CMK (cell line): ENCODE measurements at regions not wholly inside any gene's neighbourhood (a gene's known extent, or its start where the extent isn't known, plus 50 kb on each side); places are given as distances from the start of the nearest gene placed in this dataset.
"Not testable (repeated sequence)": the region's sequence is repeated elsewhere in the genome, so short reads cannot be mapped to it uniquely, and the experiment has no call there.

ENCODE experiments used
- DNase-seq: peaks from one replicate; pipeline ENCODE4 v3.0.0-alpha.2; 2010; ENCODE audit warnings: low read depth

DNA sequence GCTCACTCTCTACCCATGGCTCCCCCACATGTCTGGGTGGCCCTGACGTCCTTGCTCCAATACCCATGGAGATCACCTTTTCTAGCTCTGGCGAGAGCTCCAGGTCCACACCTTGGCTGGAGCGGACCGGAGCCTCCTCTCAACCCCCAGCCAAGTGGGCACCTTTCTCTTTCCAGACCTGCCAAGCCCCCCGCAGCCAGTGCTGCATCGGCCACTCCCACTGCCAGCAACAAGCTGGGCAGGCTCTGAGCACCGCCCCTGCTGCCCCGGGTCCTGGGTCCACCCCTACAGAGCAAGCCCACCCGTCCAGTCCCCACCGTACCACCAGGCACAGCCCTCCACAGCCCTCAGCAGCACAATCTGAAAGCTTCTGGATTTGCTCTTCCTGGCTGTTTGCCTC, 98.2 kb upstream of the C14orf180 start:
- DNase-seq, result no peak

DNA sequence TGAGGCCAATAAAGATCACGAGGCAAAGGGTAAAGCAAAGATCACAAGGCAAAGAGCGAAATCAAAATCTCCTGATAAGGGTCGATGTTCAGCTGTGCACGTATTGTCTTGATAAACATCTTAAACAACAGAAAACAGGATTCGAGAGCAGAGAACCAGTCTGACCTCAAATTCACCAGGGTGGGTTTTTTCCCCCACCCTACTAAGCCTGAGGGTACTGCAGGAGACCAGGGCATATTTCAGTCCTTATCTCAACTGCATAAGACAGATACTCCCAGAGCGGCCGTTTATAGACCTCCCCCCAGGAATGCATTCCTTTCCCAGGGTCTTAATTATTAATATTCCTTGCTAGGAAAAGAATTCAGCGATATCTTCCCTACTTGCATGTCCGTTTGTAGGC, 97.5 kb upstream of the C14orf180 start:
- not testable (repeated sequence) for DNase-seq

DNA sequence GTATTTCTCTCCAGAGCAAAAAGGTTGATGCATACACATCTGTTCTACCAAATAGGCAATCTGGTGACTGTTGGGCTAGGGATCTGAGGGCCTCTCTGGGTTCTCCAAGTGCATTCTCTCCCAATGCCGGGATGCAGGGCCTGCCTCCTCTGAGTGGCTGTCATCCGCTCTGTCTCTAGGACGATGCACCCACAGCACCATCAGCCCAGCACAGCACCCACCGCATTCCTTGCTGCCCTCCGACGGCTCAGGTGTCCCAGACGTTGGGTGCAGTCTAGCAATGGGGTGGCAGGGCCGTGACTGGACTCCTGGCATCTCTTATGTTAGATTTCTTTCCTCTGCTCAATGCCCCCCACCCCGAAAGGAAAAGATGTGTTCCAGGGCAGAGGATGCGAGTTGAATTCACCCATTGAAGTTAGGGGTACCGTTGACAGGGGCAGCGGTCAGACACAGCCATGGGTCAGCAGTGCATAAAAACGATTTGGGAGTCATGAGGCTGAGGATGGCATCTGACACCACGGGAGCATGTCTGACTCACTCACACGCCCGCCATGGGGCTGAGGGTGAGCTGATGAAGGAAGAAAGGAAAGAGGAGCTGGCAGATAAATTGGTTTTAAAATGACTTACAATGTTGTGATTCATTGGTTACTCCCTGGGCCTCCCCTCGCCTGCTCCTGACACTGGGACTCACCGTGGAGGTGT, 93.2 kb upstream of the C14orf180 start:
- DNase-seq, result no peak

DNA sequence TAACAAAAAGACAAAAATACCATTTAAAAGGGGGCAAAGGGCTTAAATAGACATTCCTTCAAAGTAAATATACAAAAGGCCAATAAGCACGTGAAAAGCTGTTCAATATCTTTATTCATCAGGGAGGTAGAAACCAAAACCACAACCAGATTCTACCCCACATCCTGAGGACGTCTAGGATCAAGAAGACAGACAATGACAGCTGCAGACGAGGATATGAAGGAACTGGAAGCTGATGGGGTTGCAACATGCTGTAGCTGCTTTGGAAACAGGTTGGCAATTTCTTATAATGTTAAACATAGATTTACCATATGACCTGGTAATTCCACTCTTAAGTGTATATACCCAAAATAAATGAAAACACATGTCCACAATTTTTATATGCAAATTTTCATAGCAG, 85.1 kb upstream of the C14orf180 start:
- no peak for DNase-seq

DNA sequence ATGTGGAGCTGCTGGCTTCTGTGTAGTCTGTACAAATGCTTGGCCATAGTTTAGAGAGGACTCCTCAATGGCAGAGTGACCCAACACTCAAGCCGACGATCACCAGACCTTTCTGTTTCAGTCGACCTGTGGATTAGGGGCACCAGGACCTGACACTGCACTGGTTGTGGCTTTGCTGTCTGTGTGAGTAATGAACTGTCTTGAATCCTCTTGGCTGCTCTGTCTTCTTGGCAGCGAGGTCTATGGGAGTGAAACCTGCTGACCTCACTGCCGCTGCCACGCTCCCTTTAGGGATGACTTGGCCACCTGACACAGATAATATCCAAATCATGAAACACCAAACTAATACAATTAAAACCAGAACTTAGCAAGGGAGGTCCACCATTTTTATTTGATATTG, 83.5 kb upstream of the C14orf180 start:
- no peak for DNase-seq

DNA sequence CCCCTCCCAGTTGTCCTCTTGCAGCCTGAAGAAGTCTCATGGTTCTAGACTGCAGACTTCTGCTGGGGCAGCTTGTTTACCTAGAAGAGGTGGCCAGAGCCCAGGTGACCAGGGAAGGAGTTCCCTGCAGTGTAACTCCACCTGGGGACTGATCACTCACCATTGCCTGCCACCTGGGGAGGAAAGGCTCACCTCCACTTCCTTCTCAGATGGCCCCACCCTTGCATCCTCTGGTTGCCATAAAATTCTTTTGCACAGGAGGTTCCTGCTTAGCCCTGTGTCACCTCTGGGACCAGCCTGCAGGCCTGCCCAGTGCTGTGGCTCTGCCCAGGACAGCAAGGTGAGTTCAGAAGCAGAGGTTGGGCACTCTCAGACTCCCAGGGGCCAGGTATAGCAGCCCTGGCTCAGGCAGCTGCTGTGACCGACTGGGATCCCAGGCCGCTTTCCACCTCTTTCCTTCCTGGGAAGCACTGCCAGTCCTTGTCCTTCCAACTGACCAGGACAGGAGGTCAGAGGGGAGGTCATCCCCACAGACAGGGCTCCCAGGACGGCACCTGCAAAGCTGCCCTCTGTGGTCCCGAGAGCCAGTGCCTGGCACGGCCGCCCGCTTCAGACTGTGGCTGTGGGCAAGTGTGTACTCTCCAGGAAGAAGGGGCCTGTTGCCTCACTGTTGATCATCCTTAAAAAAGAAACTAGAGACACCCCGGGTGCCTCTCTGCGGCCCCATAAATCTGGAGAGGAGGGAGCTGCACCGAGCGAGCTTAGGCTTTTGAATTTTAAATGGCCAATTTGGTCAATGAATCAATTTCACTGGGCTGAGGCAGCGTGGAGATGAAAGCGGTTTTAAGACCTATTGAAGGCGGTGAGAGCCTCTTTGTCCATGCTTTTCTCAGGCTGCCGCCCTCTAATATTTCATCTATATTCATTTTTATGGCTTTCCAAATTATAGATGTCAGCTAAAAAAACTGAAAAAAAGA, 79.5 kb upstream of the C14orf180 start:
- DNase-seq, result no peak

DNA sequence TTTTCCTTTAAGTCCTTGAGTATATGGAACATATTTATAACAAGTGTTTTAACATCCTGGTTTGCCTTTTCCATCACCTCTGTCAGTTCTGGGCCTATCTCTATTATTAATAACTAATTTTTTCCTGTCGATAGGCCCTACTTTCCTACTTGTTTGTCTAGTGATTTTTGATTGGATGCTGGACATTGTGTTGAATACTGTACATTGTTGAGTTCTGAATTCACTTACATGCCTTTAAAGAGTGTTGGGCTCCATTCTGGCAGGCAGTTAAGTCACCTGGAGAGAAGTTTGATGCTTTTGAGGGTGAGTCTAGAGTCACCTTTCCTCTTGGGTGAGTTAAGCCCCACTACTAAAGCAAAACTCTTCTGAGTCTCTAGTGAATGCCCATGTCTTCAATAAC, 77.5 kb upstream of the C14orf180 start:
- no peak for DNase-seq

DNA sequence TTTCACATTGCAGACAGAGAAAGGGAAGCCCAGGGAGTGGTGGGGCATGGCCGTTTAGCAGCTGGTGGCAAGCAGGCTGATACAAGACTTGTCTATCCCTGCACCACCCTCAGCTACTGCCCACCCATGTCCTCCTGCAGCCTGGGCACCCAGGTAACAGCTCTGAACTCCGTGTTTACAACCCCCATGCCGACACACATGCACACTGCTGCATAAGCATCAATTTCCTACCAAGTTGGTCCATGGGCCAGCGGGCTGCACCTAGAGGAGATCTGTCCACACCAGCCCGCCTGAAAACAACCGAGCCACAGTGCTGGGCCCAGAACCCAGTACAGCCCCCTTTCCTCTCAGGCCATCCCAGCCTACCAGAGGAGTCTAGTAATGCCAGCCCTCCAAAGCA, 75.9 kb upstream of the C14orf180 start:
- DNase-seq, result no peak

DNA sequence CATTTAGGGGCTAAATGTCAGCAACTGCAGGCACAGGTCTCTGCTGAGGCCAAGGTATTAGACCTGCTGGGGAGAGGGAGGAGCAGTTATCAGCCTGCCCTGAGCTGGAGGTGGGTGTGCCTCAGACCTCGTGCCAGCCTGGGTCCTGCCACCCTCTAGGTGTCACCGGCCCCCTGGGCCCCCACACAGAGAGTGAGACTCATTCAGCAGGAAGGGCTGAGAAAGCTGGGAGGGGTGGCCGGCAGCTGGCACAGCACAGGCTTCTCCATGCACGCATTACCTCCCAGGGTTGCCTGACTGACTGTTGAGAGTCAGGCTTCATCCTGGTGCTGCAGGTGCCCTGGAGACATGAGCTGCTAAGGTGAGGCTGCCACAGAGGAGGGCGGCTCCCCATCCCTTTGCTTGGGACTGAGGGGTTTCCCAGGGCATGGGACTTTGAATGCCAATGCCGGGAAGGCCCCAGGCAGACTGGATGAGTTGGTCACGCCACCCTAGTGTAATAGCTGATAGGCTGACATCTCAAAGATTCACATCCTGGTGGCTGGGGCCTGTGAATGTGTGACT, 75.3 kb upstream of the C14orf180 start:
- DNase-seq, result no peak

DNA sequence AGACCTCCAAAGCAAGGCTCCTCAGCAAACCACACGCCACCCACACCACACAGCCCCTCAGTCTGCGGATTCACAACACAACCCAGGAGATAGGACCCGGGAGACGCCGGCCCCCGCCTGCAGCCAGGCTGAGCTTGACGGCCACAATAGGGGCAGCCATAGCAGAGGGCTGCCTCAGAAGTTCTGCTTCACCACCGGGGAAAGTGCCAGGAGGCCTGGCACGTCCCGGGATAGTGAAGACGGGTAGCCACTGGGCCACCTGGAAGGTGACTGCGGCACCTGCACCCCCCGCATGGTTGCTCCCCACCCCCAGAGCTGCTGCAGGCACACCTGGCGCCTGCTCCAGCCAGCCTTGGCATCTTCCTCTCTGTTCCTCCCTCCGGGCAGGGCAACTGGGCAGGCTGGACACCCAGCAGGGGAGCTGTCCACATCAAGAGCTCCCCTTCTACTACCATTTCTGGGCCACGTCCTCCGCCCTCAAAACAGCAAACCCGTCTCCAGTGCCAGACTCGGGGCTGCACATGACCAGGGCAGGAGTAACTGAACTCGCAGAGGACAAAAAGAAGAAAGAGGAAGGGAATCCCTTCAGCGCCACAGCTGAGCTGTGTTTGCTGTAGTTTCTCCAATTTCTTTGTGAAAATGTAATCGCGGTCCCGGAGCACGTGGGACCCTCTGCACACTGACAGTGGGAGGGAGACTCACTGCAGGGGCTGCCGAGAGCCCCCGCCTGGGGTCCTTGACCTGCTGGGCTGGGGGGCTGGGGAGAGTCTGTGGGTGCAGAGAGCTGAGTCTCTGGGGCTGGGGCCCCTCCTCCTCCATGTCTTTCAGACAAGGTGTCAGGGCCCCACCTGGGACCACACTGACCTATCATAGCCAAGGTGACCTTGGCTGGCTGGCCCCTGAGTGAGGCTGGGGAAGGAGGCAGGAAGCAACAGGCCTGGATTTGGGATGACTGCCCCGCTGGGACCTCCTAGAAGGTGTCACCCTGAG, 74.2 kb upstream of the C14orf180 start:
- no peak for DNase-seq

DNA sequence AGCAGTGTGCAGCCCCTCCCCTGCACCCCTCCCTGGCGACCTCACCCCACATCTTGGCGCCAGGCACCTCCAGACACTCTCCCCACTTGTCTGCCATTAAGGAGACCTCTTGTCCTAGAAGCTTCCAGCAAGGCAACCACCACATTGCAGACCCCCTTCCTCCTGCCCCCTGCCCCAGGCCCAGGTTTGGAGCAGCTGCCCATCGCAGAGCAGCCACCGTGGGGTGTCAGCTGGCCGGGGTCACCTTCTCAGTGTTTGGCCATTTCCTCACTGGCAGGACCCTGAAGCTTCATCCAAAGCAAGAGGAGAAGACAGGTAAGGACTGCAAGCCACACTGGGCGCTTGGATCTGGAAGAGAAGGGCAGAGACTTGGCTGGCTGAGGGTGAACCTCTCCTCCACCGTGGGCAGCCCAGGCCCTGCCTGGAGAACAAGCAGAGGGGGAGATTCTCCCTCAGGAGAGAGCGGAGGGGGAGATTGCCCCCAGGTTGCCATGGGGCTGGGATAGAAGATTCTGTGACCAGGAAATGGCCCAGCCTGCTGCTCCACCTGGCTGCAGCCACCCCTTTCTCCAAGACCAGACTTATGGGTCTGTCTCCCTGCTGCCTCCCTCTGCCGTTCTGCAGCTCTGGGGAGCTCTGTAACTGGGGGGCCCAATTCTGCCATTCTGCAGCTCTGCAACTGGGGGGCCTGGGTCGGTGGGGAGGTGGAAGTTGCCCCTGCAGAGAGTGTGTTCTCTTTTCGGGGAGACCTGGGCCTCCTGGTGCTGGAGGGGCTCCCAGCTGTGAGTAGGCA, 72.9 kb upstream of the C14orf180 start:
- no peak for DNase-seq

DNA sequence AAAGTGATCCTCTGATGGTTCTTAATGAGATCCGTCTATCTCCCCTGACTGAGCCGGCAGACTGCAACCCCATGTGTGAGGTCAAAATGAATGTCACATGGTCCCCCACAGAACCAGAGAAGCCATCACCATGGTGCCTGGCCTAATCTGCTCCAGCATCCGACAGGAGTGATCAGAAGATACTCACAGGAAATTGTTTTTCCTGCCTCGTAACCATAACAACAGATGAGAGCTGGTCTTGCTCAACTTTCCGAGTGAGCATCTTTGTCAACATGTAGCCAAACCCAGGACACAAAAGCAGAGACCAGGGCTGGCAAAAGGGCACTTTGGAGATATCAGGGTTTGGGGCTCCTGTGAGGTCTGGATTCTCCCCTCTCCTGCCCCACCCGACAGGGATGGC, 72.1 kb upstream of the C14orf180 start:
- DNase-seq, result no peak

DNA sequence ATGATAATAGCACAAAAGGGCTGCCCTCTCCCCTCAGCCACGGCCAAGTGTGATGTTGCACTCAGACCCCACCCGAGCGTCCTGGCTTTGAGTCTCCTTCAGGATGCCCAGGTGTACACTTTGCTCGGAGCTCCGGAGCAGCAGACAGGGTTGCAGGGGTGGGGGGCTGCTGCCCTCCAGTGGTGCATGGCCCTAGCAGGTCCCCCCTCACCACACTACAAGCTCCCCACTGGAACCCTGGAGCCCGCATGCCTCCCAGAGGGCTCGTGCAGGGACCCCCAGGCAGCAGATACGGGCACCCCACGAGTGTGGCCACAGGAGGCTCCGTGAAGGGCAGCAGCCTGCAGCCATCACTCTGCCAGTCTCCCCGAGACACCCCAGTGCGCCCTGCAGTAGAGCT, 69.9 kb upstream of the C14orf180 start:
- no peak for DNase-seq

DNA sequence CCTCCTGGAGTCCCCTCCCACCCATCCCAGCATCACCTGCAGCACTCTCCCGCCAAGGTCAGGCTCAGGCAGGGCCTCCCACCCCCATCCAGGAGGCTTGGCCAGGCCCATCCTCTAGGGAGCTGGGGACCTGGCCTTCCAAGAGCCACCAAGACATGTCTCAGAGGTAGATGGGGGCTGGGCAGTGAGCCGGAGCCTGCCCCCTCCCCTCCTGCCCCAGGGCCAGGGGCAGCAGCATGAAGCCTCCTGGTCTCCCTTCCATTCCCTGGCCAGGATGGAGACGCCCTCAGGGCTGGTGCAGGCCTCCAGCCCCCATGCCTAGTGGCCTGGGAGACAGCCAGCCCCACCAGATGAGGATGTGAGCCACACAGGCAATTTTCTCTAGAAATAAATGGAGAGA, 69.3 kb upstream of the C14orf180 start:
- no peak for DNase-seq

DNA sequence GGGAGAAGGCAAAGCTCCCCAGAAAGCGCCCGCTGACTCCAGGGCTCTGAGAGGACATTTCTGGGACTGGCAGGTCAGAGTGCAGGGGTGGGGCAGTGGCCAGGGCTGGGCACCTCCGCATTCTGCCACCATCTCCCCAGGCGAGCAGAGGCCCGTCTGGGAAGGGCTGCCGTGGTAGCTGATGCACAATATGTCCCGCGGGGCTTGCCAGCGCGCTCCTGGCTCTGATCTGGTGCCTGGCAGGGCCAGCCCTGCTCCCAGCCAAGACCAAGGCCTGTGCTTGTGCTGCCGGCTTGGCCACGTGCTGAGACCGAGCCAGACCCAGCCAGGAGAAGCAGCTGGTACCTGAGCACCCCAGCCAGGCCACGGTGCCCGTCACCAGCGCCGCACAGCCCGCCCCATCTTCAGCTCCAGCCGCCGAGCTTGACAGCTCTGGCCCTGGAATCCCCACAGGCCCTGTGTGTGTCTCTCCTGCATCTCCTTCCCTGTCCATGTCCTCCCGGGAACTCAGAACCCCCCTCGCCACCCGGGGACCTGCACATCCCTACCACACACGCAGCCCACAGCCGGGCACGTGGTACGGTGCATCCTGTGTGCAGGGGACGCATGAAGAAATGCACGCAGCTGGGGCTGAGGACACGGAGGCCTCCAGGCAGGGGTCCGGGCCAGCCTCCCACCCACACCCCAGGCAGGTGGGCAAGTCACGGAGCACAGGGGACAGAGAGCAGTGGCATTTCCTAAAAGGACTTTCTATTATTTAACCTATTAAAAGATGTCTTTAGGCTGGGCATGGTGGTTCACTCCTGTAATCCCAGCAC, 68.6 kb upstream of the C14orf180 start:
- DNase-seq, result no peak

DNA sequence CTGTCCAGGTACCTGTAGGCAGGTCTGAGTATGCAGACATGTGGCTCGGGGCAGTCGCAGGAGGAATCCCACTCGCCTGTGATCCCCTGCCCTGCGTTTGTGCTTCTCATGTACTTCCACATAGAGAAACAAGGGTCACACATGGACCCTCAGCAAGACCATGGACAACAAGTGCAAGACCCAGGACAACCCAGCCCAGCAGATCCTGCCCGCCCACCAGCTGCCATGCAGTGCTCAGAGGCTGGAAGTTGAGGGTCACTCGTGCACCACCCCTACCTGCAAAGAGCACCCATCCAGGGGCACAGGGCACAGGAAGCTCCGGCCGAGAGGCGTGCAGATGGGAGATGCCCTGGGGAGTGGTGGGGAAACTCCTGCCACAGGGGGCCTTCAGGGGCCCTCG, 67.5 kb upstream of the C14orf180 start:
- DNase-seq, result no peak

DNA sequence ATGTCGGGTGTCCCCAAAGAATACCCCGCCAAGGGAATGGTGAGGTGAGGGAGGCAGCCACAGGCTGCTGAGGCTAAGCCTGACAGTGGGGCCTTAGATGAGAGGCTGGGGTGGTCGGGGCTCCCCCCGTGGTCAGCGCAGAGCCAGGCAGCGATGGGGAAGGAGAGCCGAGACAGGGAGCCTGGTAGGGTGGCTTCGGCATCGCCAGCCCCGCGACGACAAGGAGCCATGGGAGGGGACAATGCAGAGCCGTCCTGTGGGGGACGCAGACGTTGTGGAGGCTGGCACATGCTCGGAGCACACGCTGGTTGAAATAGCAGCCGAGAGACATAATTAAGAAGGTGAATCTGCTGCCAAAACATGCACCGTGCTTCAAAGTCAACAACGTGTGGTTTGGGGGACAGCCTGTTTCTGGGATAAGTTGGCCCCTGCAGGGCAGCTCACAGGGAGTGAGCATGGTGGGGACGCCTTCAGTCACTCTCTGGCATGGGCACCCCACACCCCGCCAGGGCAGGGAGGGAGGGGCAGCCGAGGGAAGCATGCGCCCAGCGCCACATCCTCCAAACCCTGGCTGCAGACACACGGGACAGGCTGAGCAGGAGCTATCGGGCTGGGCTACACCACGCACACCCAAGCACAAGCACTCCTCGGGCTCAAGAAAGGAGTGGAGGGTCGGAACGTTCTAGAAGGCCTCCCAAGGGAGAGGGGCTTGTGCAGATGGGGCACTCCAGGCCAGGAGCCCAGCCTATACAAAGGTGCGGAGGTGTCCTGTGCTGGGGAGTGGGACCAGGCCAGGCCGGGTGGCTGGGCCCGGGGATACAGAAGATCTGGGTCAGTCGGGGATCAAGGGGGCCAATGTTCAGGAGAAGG, 66.6 kb upstream of the C14orf180 start:
- DNase-seq, result no peak

DNA sequence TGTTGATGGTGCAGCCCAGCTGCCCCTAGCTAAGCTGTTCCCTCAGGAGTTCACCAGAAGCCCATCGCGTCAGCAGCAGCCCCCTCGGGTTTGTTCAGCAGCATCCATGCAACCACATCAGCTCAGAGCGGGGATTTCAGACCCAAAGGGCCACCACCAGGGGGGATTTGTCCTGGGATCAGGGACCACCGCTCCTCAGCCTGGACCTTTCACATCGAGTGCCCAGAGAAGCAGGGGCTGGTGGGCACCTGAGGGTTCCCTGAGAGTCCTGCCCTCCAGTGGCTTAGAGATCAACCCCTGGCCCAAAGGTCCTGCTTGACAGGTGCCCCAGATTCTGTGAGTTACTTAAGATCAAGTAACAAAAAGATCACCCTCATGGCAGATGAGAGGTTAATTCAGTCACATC, 65.9 kb upstream of the C14orf180 start:
- no peak for DNase-seq
